PC-9 (cell line): ENCODE measurements at regions not wholly inside any gene's neighbourhood (a gene's known extent, or its start where the extent isn't known, plus 50 kb on each side); places are given as distances from the start of the nearest gene placed in this dataset.

Experiments
- BruUV-seq: library from RNA; stranded (reverse); fragments of 400-500 nt; replicated peaks from 2 replicates; lab custom pipeline; 2021; lab: Mats Ljungman, UMichigan
- CTCF ChIA-PET: fragments of 300-600 bp; sonication (Branson Sonifier 250); formaldehyde crosslinking; loops from one replicate; lab custom pipeline; 2022; ENCODE audit warnings: antibody characterized with exemption; lab: Charles Lee
- POLR2A ChIA-PET: fragments of 300-600 bp; sonication (Branson Sonifier 250); formaldehyde crosslinking; loops from one replicate; lab custom pipeline; 2022; ENCODE audit warnings: antibody characterized with exemption; ENCODE audit not compliant: unreplicated experiment; lab: Charles Lee
- DNase-seq, 2 experiments: peaks; one replicate each; pipeline versions ENCODE4 v3.0.0 to v3.0.0-alpha.2; 2015 to 2022; ENCODE audit warnings: mixed read lengths in 1 of 2
- H2AFZ ChIP-seq: fragments of 200-600 bp; sonication (generic); 2 replicates; pipeline ENCODE4 v1.8.1; 2017; ENCODE audit warnings: antibody characterized with exemption
- H3F3A ChIP-seq: fragments of 200-600 bp; sonication (generic); 2 replicates; pipeline ENCODE4 v1.8.1; 2017; ENCODE audit warnings: antibody characterized with exemption, mild to moderate bottlenecking, low read depth; ENCODE audit not compliant: insufficient read depth
- H3K27ac ChIP-seq: fragments of 200-600 bp; sonication (generic); 2 replicates; pipeline ENCODE4 v1.6.1; 2016; ENCODE audit warnings: mixed run types
- H3K27me3 ChIP-seq: fragments of 200-600 bp; sonication (generic); 2 replicates; pipeline ENCODE4 v1.6.1; 2016; ENCODE audit warnings: low read depth, mixed run types; ENCODE audit not compliant: insufficient read depth
- H3K36me3 ChIP-seq: fragments of 200-600 bp; sonication (generic); 2 replicates; pipeline ENCODE4 v1.6.1; 2016; ENCODE audit warnings: low read depth, mixed run types
- H3K4me1 ChIP-seq: fragments of 200-600 bp; sonication (generic); replicated peaks from 2 replicates; pipeline ENCODE4 v1.6.1; 2016; ENCODE audit warnings: mixed run types; ENCODE audit not compliant: insufficient read depth
- H3K4me2 ChIP-seq: fragments of 200-600 bp; sonication (generic); 2 replicates; pipeline ENCODE4 v1.6.1; 2017; ENCODE audit warnings: mixed run types
- H3K4me3 ChIP-seq: fragments of 200-600 bp; sonication (generic); 2 replicates; pipeline ENCODE4 v1.6.1; 2016; ENCODE audit warnings: mixed run types
- H3K79me2 ChIP-seq: fragments of 200-600 bp; sonication (generic); 2 replicates; pipeline ENCODE4 v1.6.1; 2017; ENCODE audit warnings: low read depth, mixed run types
- H3K9me2 ChIP-seq: fragments of 200-600 bp; sonication (generic); 2 replicates; pipeline ENCODE4 v1.8.1; 2017; ENCODE audit warnings: mild to moderate bottlenecking; ENCODE audit not compliant: insufficient read depth
- H3K9me3 ChIP-seq: fragments of 200-600 bp; sonication (generic); 2 replicates; pipeline ENCODE4 v1.8.1; 2016; ENCODE audit warnings: low read depth; ENCODE audit not compliant: insufficient read depth
- H4K20me1 ChIP-seq: fragments of 200-600 bp; sonication (generic); 2 replicates; pipeline ENCODE4 v1.8.1; 2017; ENCODE audit not compliant: insufficient read depth
- EZH2 ChIP-seq: fragments of 200-600 bp; sonication (generic); IDR thresholded peaks from 2 replicates; pipeline ENCODE4 v1.8.0; 2017; ENCODE audit warnings: antibody characterized with exemption, low read depth
- intact Hi-C: fragments of 100-400 bp; cut with micrococcal nuclease; formaldehyde crosslinking; loops from one replicate; pipeline ENCODE4 v1.10.0; 2022; ENCODE audit not compliant: unreplicated experiment
- TF ChIP-seq, protein P1 (sequence below): fragments of 200-600 bp; sonication (generic); conservative IDR thresholded peaks from 2 replicates; pipeline ENCODE4 v1.6.1; 2017; ENCODE audit warnings: mixed run types, antibody characterized with exemption, mild to moderate bottlenecking, moderate library complexity

DNA sequence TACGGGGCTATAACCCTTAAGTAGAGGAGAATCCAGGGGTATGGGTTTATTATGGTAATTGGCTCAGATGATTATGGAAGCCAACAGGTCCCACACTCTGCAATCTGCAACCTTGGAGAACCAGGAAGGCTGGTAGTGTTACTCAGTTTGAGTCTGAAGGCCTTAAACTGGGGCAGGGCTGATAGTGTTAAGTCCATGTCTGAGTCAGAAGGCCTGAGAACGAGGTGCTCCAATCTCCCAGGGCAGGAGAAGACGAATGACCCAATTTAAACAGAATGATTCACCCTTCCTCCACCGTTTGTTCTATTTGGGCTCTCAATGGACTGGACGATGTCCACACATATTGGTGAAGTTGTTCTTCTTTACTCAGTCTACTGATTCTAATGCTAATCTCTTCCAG lies 244.5 kb upstream of the PTER start:
- Histone ChIP-seq H4K20me1 (no peaks in the 10 kb centered on the region), H3F3A (no peaks in the 10 kb centered on the region), H3K9me2 (no peaks in the 10 kb centered on the region), H3K4me2 (no peak overlapping the region), H3K27me3 (no peaks in the 10 kb centered on the region), H3K27ac (no peak overlapping the region), H3K4me1 (no peaks in the 10 kb centered on the region), H3K36me3 (no peaks in the 10 kb centered on the region), H3K9me3 (no peaks in the 10 kb centered on the region), H2AFZ (no peak overlapping the region), H3K4me3 (no peak overlapping the region), H3K79me2 (no peaks in the 10 kb centered on the region)
- POLR2A ChIA-PET, result no interaction called here
- no peak for DNase-seq
- intact Hi-C loops, result no loop called here
- no peak for TF ChIP-seq EZH2
- TF ChIP-seq, protein P1, sequence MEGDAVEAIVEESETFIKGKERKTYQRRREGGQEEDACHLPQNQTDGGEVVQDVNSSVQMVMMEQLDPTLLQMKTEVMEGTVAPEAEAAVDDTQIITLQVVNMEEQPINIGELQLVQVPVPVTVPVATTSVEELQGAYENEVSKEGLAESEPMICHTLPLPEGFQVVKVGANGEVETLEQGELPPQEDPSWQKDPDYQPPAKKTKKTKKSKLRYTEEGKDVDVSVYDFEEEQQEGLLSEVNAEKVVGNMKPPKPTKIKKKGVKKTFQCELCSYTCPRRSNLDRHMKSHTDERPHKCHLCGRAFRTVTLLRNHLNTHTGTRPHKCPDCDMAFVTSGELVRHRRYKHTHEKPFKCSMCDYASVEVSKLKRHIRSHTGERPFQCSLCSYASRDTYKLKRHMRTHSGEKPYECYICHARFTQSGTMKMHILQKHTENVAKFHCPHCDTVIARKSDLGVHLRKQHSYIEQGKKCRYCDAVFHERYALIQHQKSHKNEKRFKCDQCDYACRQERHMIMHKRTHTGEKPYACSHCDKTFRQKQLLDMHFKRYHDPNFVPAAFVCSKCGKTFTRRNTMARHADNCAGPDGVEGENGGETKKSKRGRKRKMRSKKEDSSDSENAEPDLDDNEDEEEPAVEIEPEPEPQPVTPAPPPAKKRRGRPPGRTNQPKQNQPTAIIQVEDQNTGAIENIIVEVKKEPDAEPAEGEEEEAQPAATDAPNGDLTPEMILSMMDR, result no peak
- no TSS peak for BruUV-seq
- CTCF ChIA-PET, result no interaction called here

DNA sequence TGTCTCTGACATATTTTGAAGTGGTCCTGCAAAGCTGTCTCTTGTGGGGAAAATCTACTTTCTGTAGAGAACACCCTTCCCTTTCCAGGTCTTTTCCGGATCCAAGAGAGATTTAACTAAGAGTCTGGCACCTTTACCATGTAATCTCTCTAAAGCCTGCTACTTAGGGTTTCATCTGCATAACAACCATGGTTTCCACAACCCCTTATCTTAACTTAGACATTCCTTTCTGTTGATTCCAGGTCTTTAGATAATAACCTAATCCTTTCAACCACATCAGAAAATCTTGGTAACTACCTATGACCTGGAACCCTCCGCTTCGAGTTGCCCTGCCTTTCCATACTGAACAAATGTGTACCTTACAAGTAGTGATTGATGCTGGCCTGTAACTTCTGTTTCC lies 243.6 kb upstream of the PTER start:
- H3K36me3 ChIP-seq, result no peaks in the 10 kb centered on the region
- BruUV-seq, result no TSS peak
- no peak for DNase-seq

DNA sequence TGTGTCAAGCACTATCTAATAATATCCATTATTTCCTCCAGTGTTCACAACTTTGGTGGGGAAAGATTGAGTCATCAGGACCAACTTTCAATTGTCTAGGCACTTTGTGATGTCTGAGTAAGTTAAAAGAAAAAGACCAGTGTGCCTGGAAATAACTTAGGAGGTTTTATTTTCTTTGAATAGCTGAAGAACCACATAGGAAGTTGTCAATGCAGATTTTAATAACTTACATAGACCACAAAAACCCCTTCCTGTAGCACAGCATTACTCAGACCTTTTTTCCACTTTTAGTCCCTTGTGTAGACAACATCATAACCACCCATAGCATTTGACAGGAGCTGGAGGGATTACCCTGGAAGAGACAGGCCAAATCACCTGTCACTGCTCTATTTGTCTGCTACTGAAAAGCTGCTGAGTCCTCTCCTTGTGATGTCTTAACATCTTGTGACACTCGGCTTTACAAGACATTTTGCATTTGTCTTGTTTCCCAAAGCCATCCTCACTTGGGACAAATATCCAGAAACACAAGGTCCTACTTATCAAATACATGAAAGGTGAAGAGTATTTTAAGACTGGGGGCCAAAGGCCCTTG lies 241.5 kb upstream of the PTER start:
- Histone ChIP-seq H3K79me2 (no peaks in the 10 kb centered on the region), H4K20me1 (no peaks in the 10 kb centered on the region), H2AFZ (no peak overlapping the region), H3K4me1 (no peaks in the 10 kb centered on the region), H3K36me3 (no peaks in the 10 kb centered on the region), H3K27ac (no peak overlapping the region), H3K27me3 (no peaks in the 10 kb centered on the region), H3K4me2 (no peak overlapping the region), H3F3A (no peaks in the 10 kb centered on the region), H3K9me3 (no peaks in the 10 kb centered on the region), H3K9me2 (no peaks in the 10 kb centered on the region), H3K4me3 (no peak overlapping the region)
- DNase-seq, result no peak
- intact Hi-C loops, result no loop called here
- CTCF ChIA-PET, result no interaction called here
- TF ChIP-seq EZH2, result no peak
- TF ChIP-seq, protein P1, result no peak
- no TSS peak for BruUV-seq
- POLR2A ChIA-PET, result no interaction called here

More for the DNA sequence above, 243.6 kb upstream of the PTER start:
- POLR2A ChIA-PET, result no interaction called here
- intact Hi-C loops, result no loop called here
- TF ChIP-seq EZH2, result no peak
- TF ChIP-seq, protein P1, result no peak
- Histone ChIP-seq H2AFZ (no peak overlapping the region), H3K79me2 (no peaks in the 10 kb centered on the region), H3F3A (no peaks in the 10 kb centered on the region), H4K20me1 (no peaks in the 10 kb centered on the region), H3K9me3 (no peaks in the 10 kb centered on the region), H3K4me1 (no peaks in the 10 kb centered on the region), H3K4me2 (no peak overlapping the region), H3K27me3 (no peaks in the 10 kb centered on the region), H3K9me2 (no peaks in the 10 kb centered on the region), H3K27ac (no peak overlapping the region), H3K4me3 (no peak overlapping the region)
- CTCF ChIA-PET, result no interaction called here
